Choroid plexus epithelial cell (primary cell): ENCODE measurements at regions not wholly inside any gene's neighbourhood (a gene's known extent, or its start where the extent isn't known, plus 50 kb on each side); places are given as distances from the start of the nearest gene placed in this dataset.
A peak's percentile ranks its signal among the peaks of the same experiment; 100 is the strongest.

Experiments used
- DNase-seq: peaks from one replicate; pipeline ENCODE4 v3.0.0-alpha.2; 2010; ENCODE audit warnings: low read depth
- H3K4me3 ChIP-seq: 2 replicates; pipeline ENCODE4 v1.5.1; 2011; ENCODE audit warnings: low read depth, mild to moderate bottlenecking, control low read depth, low read length, moderate library complexity
- CTCF ChIP-seq: conservative IDR thresholded peaks from 2 replicates; pipeline ENCODE4 v1.5.1; 2011; ENCODE audit warnings: low read depth, mild to moderate bottlenecking, control low read depth, inconsistent platforms, low read length, moderate library complexity

DNA sequence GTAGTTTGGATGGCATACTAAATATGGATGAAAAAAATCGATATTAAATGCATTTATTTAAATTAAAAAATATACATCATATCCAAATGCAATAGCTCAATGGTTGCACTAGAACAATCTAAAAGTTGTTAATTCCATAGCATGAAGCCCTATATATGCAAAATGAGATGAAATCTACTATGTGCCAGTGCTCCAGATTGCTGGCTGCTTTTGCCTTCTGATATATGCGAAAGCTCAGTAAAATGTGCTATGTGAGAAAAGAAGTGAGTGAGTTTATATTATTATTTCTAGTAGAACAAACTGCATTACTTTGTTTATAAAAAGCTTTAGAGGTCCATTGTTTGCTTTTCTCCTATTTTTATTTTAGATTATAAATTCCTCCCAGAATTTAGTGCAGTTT lies 186.7 kb downstream of the MAT2B start:
- no peak for TF ChIP-seq CTCF
- no peak for DNase-seq
- H3K4me3 ChIP-seq: no peak overlapping the region

GRCh38 chr5:163695830-163696578 lies 190.6 kb downstream of the MAT2B start:
- TF ChIP-seq CTCF: peak; percentile 89
- DNase-seq: peak; percentile 92
- no peak overlapping the region for H3K4me3 ChIP-seq

DNA sequence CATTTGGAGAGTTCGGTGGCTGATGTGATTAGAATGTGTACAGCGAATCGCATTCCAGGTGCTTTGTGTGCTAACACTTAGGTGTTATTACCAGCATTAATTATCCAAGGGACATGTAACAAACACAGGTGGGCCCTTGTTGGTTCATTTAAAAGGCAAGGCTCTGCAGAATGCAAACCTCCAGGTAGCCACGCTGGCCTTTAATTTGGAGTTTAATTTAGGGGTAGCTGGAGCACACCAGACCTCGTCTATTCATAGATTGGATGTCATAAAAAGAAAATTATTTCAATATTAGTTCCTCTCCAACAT lies 191.1 kb downstream of the MAT2B start:
- no peak for TF ChIP-seq CTCF
- no peak for DNase-seq
- no peak overlapping the region for H3K4me3 ChIP-seq

DNA sequence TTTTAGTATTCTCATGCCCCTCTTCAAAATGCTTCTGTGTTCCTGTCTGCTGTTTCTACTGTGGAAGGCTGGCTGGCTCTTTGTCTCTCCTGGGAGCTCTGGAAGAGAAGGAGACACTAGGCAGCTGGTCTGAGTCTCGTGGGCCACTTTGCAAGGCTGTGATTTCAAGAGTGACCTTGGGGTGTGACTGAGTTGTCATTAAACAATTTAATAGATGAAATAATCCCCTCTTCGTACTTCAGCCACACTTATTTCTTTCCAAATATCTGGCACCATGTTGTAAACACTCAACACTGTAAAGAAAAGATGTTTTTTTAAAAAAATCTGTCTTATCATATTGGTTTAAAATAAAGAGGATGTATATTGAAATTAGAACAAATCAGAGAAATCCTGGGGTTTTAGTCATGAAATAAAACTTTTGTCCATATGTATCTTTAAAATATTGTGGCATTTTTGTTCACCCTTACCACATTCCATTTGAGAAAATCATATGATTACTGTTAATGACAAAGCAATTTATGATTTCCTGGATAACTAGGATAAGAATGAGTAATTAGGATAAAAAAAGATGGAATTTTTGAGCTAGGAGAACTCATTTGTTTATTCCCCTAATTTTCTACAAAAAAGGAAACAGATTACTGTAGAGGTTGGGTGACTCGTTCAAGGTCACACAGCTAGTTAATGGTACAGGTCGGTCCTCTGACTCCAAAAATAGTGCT lies 200.8 kb downstream of the MAT2B start:
- DNase-seq: no peak
- H3K4me3 ChIP-seq: no peak overlapping the region
- TF ChIP-seq CTCF: no peak

DNA sequence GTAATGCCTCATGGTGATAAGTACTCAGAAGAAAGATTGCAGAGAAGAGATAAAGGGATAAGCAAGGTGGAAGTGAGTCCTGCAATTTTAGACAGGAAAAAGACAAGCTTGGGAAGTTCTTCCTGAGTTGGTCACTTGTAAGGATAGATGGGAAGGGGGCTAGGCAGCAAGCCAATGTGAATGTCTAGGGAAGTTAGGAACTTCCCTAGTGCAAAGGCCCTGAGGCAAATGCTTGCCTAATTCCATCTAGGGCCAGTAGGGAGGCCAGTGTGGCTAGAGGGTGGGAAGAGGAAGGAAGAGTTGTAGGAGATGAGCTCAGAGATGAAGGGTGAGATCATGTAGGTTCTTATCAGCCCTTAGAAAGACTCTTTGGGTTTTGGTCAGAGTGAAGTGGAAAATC lies 206.6 kb downstream of the MAT2B start:
- DNase-seq: no peak
- no peak overlapping the region for H3K4me3 ChIP-seq
- TF ChIP-seq CTCF: no peak

GRCh38 chr5:163718272-163718671 lies 212.9 kb downstream of the MAT2B start:
- H3K4me3 ChIP-seq: no peak overlapping the region
- no peak for DNase-seq
- no peak for TF ChIP-seq CTCF

- H3K4me3 ChIP-seq: no peak overlapping the region
- no peak for DNase-seq
- no peak for TF ChIP-seq CTCF
Measured at GRCh38 chr5:163724305-163724704, 218.9 kb downstream of the MAT2B start.
